K562 (cell line): ENCODE measurements at regions not wholly inside any gene's neighbourhood (a gene's known extent, or its start where the extent isn't known, plus 50 kb on each side); places are given as distances from the start of the nearest gene placed in this dataset.
A peak's percentile ranks its signal among the peaks of the same experiment; 100 is the strongest.

Experiments
- ARID1B ChIP-seq: fragments of 450-650 bp; IDR thresholded peaks from 2 replicates; pipeline ENCODE4 v1.6.1; 2016; ENCODE audit warnings: antibody characterized with exemption, mild to moderate bottlenecking, inconsistent platforms
- CBFA2T3 ChIP-seq: fragments of 450-650 bp; IDR thresholded peaks from 2 replicates; pipeline ENCODE4 v1.6.1; 2017
- DPF2 ChIP-seq: fragments of 450-650 bp; IDR thresholded peaks from 2 replicates; pipeline ENCODE4 v1.6.1; 2016
- ELF1 ChIP-seq: fragments of 200-800 bp; sonication (Bioruptor generic); IDR thresholded peaks from 2 replicates; pipeline ENCODE4 v1.6.1; 2016; ENCODE audit warnings: missing genetic modification characterization, missing compliant biosample characterization
- EP300 ChIP-seq: IDR thresholded peaks from 2 replicates; pipeline ENCODE4 v1.6.1; 2012; ENCODE audit warnings: low read length, improper control_type of control experiment
- ETV1 ChIP-seq: fragments of 450-650 bp; conservative IDR thresholded peaks from 2 replicates; pipeline ENCODE4 v1.6.1; 2016; ENCODE audit warnings: missing genetic modification characterization, control low read depth, low read depth, missing compliant biosample characterization
- FOXJ2 ChIP-seq: fragments of 200-800 bp; sonication (Bioruptor generic); IDR thresholded peaks from 2 replicates; pipeline ENCODE4 v1.6.1; 2016; ENCODE audit warnings: missing genetic modification characterization, missing compliant biosample characterization
- GTF2E2 ChIP-seq: fragments of 200-800 bp; sonication (Bioruptor generic); IDR thresholded peaks from 2 replicates; pipeline ENCODE4 v1.6.1; 2016; ENCODE audit warnings: missing genetic modification characterization, missing compliant biosample characterization
- KDM1A ChIP-seq, 2 experiments: fragments of 450-650 bp; IDR thresholded peaks; 2 replicates each; pipeline ENCODE4 v1.6.1; 2016; ENCODE audit warnings: mild to moderate bottlenecking in 2 of 2
- KLF10 ChIP-seq: fragments of 250-450 bp; sonication (Bioruptor Pico); IDR thresholded peaks from 2 replicates; pipeline ENCODE4 v1.6.1; 2021; ENCODE audit warnings: matching md5 sums
- NR2C2 ChIP-seq, 2 experiments: fragments of 200-800 bp in 1 of 2; sonication (Bioruptor generic) in 1 of 2; sonication (generic) in 1 of 2; formaldehyde crosslinking in 1 of 2; IDR thresholded peaks; 2 replicates each; pipeline versions ENCODE4 v1.6.1 to v1.8.0; 2016 to 2022; ENCODE audit warnings: mild to moderate bottlenecking in 1 of 2, missing compliant biosample characterization in 1 of 2, missing genetic modification characterization in 1 of 2, missing genetic modification reagents in 1 of 2
- NUFIP1 ChIP-seq: fragments of 450-650 bp; IDR thresholded peaks from 2 replicates; pipeline ENCODE4 v1.6.1; 2018; ENCODE audit not compliant: partially characterized antibody
- RCOR1 ChIP-seq, 2 experiments: IDR thresholded peaks; 2 replicates each; pipeline ENCODE4 v1.6.1; 2012; ENCODE audit warnings: low read depth in 2 of 2, low read length in 2 of 2, borderline replicate concordance in 1 of 2, improper control_type of control experiment in 1 of 2
- RNF2 ChIP-seq: sonication (generic); IDR thresholded peaks from 2 replicates; pipeline ENCODE4 v1.6.1; 2016
- SMARCA4 ChIP-seq: fragments of 450-650 bp; IDR thresholded peaks from 2 replicates; pipeline ENCODE4 v1.6.1; 2016
- SMARCC2 ChIP-seq: fragments of 450-650 bp; IDR thresholded peaks from 2 replicates; pipeline ENCODE4 v1.6.1; 2017; ENCODE audit warnings: antibody characterized with exemption, moderate library complexity, mild to moderate bottlenecking, low read depth
- SMARCE1 ChIP-seq: fragments of 450-650 bp; IDR thresholded peaks from 2 replicates; pipeline ENCODE4 v1.7.1; 2016; ENCODE audit warnings: mild to moderate bottlenecking
- SOX6 ChIP-seq: fragments of 450-650 bp; IDR thresholded peaks from 2 replicates; pipeline ENCODE4 v1.6.1; 2014; ENCODE audit warnings: mild to moderate bottlenecking
- TCF3 ChIP-seq: sonication (generic); formaldehyde crosslinking; IDR thresholded peaks from 2 replicates; pipeline ENCODE4 v1.4.0; 2020; ENCODE audit warnings: mild to moderate bottlenecking, missing genetic modification reagents
- TEAD4 ChIP-seq, 2 experiments: sonication (generic) in 1 of 2; formaldehyde crosslinking in 1 of 2; IDR thresholded peaks; 2 replicates each; pipeline versions ENCODE4 v1.6.1 to v1.8.0; 2012 to 2022; ENCODE audit warnings: borderline replicate concordance in 1 of 2, inconsistent platforms in 1 of 2, low read length in 1 of 2, mild to moderate bottlenecking in 1 of 2, missing genetic modification reagents in 1 of 2
- ZFP36 ChIP-seq: fragments of 150-350 bp; IDR thresholded peaks from 2 replicates; pipeline ENCODE4 v1.6.1; 2018; ENCODE audit warnings: low read length, low read depth; ENCODE audit not compliant: partially characterized antibody
- ZNF766 ChIP-seq: fragments of 200-800 bp; sonication (Bioruptor generic); conservative IDR thresholded peaks from 2 replicates; pipeline ENCODE4 v1.6.1; 2016; ENCODE audit warnings: missing genetic modification characterization, missing compliant biosample characterization
- TF ChIP-seq, protein P1 (sequence below): sonication (generic); formaldehyde crosslinking; IDR thresholded peaks from 2 replicates; pipeline ENCODE4 v1.8.1; 2023; ENCODE audit warnings: mild to moderate bottlenecking, missing genetic modification reagents
- TF ChIP-seq, protein P2 (sequence below): fragments of 450-650 bp; IDR thresholded peaks from 2 replicates; pipeline ENCODE4 v1.6.1; 2018; ENCODE audit not compliant: partially characterized antibody

DNA sequence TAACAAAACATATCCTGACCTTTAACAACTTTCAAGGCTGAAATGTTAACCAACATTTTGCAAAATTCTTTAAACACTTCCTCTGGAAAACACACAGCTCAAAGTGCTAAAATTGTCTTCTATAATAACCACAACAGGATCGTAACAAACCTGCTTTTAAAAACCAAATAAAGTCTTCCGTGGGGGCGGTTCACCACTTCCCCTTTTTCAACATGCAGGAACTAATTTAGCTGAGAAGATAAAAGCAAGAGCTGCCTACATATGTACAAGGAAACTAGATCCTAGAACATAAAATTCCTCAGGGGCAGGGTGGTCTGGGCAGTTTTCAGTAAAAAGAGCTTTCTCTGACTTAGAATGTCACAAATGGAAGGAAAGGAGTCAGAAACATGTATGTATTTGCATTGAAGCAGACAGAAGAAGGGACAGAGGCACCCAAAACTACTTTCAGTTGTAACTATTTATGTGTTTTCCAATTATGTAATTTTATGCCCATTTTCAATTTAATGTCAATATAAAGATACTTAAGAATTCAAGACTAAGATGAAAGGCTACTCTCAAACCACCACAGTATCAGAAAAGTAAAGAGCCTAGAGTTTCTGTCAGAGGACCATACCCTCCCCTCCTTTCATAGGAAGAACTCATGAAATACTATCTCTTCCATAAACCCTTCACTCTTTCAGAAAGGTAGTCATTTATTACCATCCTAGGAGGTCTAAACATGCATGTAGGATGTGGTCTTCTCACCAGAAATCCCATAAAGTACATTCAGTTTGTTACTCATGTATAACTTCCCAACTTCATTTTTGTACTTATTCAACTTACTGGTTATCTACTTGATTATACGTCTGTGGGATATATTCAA lies 185.9 kb upstream of the RASA1 start (continued):
- peak; percentile 90 for TF ChIP-seq SMARCE1
- peak; percentile 82 for TF ChIP-seq SMARCA4
- TF ChIP-seq ETV1 = peak; percentile 49
- TF ChIP-seq TEAD4 (IDR thresholded peaks at IDR 0.05; ENCODE audit: low read length) = peak; percentile 58; the same call in 1 of the 2 replicates
- no peak for TF ChIP-seq TEAD4 (CRISPR knock-in tag; IDR thresholded peaks at IDR 0.05; ENCODE audit: borderline replicate concordance)
- peak; percentile 77 for TF ChIP-seq DPF2
- no peak for TF ChIP-seq NR2C2 (CRISPR knock-in tag; IDR thresholded peaks at IDR 0.05)
- TF ChIP-seq NR2C2 (tag; IDR thresholded peaks at IDR 0.05) = peak; percentile 40; the same call in 1 of the 2 replicates
- peak; percentile 74 for TF ChIP-seq ZFP36
- peak; percentile 55; the same call in 1 of the 2 replicates for TF ChIP-seq ELF1 (tag)
- peak; percentile 33; the same call in 1 of the 2 replicates for TF ChIP-seq SOX6
- no peak for TF ChIP-seq GTF2E2
- TF ChIP-seq NUFIP1 = no peak
- TF ChIP-seq FOXJ2 (tag) = peak; percentile 38; the same call in 1 of the 2 replicates
- 0 out of 2 replicates have a peak, but pooled peaks have one; percentile 41 for TF ChIP-seq ZNF766 (CRISPR knock-in tag)
- TF ChIP-seq EP300 = peak; percentile 68
- 0 out of 2 replicates have a peak, but pooled peaks have one; percentile 44 for TF ChIP-seq RNF2
- TF ChIP-seq KDM1A (IDR thresholded peaks at IDR 0.05) = no peak
- 0 out of 2 replicates have a peak, but pooled peaks have one; percentile 13 for TF ChIP-seq TCF3 (CRISPR knock-in tag)
- TF ChIP-seq, protein P1, sequence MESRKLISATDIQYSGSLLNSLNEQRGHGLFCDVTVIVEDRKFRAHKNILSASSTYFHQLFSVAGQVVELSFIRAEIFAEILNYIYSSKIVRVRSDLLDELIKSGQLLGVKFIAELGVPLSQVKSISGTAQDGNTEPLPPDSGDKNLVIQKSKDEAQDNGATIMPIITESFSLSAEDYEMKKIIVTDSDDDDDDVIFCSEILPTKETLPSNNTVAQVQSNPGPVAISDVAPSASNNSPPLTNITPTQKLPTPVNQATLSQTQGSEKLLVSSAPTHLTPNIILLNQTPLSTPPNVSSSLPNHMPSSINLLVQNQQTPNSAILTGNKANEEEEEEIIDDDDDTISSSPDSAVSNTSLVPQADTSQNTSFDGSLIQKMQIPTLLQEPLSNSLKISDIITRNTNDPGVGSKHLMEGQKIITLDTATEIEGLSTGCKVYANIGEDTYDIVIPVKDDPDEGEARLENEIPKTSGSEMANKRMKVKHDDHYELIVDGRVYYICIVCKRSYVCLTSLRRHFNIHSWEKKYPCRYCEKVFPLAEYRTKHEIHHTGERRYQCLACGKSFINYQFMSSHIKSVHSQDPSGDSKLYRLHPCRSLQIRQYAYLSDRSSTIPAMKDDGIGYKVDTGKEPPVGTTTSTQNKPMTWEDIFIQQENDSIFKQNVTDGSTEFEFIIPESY = no peak
- peak in 1 of 2 experiments; percentile 32; a peak in 1 of 4 replicates for TF ChIP-seq RCOR1 (IDR thresholded peaks at IDR 0.05; ENCODE audit: borderline replicate concordance in 1 of 2, low read depth in 2 of 2, low read length in 2 of 2)
- TF ChIP-seq, protein P2, sequence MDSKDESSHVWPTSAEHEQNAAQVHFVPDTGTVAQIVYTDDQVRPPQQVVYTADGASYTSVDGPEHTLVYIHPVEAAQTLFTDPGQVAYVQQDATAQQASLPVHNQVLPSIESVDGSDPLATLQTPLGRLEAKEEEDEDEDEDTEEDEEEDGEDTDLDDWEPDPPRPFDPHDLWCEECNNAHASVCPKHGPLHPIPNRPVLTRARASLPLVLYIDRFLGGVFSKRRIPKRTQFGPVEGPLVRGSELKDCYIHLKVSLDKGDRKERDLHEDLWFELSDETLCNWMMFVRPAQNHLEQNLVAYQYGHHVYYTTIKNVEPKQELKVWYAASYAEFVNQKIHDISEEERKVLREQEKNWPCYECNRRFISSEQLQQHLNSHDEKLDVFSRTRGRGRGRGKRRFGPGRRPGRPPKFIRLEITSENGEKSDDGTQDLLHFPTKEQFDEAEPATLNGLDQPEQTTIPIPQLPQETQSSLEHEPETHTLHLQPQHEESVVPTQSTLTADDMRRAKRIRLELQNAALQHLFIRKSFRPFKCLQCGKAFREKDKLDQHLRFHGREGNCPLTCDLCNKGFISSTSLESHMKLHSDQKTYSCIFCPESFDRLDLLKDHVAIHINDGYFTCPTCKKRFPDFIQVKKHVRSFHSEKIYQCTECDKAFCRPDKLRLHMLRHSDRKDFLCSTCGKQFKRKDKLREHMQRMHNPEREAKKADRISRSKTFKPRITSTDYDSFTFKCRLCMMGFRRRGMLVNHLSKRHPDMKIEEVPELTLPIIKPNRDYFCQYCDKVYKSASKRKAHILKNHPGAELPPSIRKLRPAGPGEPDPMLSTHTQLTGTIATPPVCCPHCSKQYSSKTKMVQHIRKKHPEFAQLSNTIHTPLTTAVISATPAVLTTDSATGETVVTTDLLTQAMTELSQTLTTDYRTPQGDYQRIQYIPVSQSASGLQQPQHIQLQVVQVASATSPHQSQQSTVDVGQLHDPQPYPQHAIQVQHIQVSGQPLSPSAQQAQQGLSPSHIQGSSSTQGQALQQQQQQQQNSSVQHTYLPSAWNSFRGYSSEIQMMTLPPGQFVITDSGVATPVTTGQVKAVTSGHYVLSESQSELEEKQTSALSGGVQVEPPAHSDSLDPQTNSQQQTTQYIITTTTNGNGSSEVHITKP = peak; percentile 47
- TF ChIP-seq CBFA2T3 = peak; percentile 44; the same call in 1 of the 2 replicates
- TF ChIP-seq ARID1B = peak; percentile 73
- peak; percentile 60; the same call in 1 of the 2 replicates for TF ChIP-seq SMARCC2
- no peak for TF ChIP-seq KLF10 (CRISPR knock-in tag)
